Tibial nerve (tissue), 4 donors: ENCODE measurements at regions not wholly inside any gene's neighbourhood (a gene's known extent, or its start where the extent isn't known, plus 50 kb on each side); places are given as distances from the start of the nearest gene placed in this dataset.

ENCODE experiments used
- EP300 ChIP-seq, 2 donors: sonication (generic); formaldehyde crosslinking; IDR thresholded peaks; one replicate each; pipeline ENCODE4 v1.6.1; 2017; ENCODE audit warnings: antibody characterized with exemption in 2 of 2, mild to moderate bottlenecking in 1 of 2
- POLR2A ChIP-seq, 2 donors: fragments of 450-650 bp; IDR thresholded peaks; one replicate each; pipeline ENCODE4 v1.6.1; 2017; ENCODE audit warnings: antibody characterized with exemption in 2 of 2, mild to moderate bottlenecking in 2 of 2, moderate library complexity in 2 of 2
- TF ChIP-seq, protein P1 (sequence below), 5 experiments: fragments of 200-600 bp in 3 of 5; fragments of 450-650 bp in 2 of 5; sonication (generic) in 3 of 5; IDR thresholded peaks; one replicate each; pipeline ENCODE4 v1.5.1; 2016 to 2019; ENCODE audit warnings: antibody characterized with exemption in 5 of 5, mild to moderate bottlenecking in 3 of 5, moderate library complexity in 2 of 5

DNA sequence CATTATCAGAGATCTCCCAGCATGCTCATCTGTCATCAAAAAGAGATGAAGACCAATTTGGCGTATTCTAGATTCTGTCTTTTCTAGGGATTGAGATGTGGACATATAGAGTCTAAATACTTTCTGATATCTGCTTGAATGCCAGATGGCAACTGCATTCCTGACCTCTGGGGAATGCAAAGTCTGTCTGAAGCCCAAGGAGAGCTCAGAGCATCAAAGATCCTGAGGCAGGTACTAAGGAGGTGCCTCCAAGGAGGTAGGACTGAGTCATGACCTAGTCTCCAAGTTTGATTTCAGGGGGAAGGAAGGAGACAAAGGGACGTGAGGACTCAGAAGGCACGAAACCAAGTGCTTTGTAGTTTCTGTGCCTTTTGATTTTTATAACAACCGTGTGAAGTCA lies 448.4 kb downstream of the HS3ST3B1 start:
- TF ChIP-seq, protein P1, sequence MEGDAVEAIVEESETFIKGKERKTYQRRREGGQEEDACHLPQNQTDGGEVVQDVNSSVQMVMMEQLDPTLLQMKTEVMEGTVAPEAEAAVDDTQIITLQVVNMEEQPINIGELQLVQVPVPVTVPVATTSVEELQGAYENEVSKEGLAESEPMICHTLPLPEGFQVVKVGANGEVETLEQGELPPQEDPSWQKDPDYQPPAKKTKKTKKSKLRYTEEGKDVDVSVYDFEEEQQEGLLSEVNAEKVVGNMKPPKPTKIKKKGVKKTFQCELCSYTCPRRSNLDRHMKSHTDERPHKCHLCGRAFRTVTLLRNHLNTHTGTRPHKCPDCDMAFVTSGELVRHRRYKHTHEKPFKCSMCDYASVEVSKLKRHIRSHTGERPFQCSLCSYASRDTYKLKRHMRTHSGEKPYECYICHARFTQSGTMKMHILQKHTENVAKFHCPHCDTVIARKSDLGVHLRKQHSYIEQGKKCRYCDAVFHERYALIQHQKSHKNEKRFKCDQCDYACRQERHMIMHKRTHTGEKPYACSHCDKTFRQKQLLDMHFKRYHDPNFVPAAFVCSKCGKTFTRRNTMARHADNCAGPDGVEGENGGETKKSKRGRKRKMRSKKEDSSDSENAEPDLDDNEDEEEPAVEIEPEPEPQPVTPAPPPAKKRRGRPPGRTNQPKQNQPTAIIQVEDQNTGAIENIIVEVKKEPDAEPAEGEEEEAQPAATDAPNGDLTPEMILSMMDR (IDR thresholded peaks at IDR 0.05), result no peak
- TF ChIP-seq EP300 (IDR thresholded peaks at IDR 0.05) (no peak), POLR2A (IDR thresholded peaks at IDR 0.05) (no peak)
